ELR (cell line): ENCODE measurements at regions not wholly inside any gene's neighbourhood (a gene's known extent, or its start where the extent isn't known, plus 50 kb on each side); places are given as distances from the start of the nearest gene placed in this dataset.
"Not testable (repeated sequence)": the region's sequence is repeated elsewhere in the genome, so short reads cannot be mapped to it uniquely, and the experiment has no call there.

ENCODE experiments used
- DNase-seq: peaks from one replicate; pipeline ENCODE4 v3.0.0-alpha.2; 2015; ENCODE audit warnings: low read depth

- peak; percentile 45 for DNase-seq
These were observed 288.5 kb downstream of the ASMT start for GRCh38 chrX:1903236-1903935.

- no peak for DNase-seq
These were observed 289.9 kb downstream of the ASMT start for GRCh38 chrX:1904663-1905218.

DNA sequence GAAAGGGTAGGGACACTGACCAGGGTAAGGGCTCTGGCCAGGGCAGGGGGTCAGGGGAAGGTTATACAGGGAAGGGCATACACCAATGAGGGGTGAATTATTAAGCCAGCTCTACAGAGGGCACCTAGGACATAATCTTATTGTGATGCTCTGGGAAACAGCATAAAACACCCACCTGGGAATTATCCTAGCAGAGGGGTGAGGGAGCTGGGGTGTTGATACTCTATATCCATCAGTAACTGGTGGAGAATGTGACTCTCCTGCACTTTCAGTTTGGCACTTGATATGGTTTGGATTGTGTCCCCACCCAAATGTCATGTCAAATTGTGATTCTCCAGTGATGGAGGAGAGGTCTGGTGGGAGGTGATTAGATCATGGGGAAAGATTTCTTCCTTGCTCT, 291.2 kb downstream of the ASMT start:
- DNase-seq, result no peak

- DNase-seq, result not testable (repeated sequence)
These were observed 294.1 kb downstream of the ASMT start for GRCh38 chrX:1908996-1909395.

GRCh38 chrX:1909419-1910206, 294.8 kb downstream of the ASMT start:
- DNase-seq, result no peak

GRCh38 chrX:1910207-1910470, 295.3 kb downstream of the ASMT start:
- DNase-seq, result no peak

- no peak for DNase-seq
These were observed 296.7 kb downstream of the ASMT start for GRCh38 chrX:1911401-1912128.

DNA sequence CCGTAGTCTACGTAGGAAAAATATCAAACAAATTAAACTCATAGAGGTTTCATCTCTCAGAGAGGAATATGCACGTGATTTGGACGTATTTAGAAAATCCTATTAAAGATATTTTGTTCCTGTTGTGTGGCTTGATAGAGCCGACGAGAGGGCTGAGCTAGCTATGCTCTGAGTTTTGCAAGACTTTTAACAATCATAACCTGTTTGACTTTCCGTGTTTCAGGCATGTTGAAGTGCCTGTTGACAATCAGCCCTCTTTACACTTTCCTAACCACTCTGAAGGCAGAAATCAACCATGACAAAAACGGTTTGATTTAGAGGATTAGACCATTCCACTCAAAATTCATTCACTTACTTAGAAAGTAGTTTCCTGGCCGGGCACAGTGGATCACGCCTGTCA, 297.3 kb downstream of the ASMT start:
- no peak for DNase-seq

DNA sequence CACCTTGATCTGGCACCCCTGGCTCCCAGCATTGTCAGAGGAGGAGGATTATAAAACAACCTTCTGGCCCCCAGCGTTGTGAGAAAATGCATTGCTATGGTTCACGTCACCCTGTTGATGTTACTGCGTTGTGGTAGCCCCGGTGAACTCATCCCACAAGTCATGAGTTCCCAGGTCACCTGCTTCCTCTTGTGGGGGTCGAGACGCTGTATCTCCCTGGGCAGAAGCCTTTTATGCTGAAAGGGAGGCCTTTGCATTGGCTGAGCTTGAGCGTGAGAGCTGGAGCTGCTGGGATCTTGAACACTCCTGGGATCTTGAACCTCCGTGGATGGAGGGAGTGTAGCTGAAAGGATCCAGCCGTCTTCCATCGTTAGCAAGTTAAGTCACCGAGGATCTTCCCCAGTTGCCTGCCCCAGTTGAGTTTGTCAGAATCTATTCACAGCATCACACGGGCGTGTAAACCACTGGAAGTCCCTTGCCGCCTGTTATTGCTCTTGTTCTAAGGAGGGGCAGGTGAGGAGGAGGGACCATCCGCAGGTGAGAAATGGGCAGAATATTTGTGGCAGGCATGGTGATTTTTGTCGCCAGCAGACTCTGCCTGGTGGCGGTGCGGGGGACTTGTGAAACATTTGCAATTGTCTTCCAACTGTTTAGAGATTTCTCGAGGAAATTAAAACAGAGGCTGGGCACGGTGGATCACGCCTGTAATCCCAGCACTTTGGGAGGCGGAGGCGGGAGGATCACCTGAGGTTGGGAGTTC, 299.9 kb downstream of the ASMT start:
- DNase-seq, result no peak

GRCh38 chrX:1918780-1919179, 303.9 kb downstream of the ASMT start:
- DNase-seq, result no peak

DNA sequence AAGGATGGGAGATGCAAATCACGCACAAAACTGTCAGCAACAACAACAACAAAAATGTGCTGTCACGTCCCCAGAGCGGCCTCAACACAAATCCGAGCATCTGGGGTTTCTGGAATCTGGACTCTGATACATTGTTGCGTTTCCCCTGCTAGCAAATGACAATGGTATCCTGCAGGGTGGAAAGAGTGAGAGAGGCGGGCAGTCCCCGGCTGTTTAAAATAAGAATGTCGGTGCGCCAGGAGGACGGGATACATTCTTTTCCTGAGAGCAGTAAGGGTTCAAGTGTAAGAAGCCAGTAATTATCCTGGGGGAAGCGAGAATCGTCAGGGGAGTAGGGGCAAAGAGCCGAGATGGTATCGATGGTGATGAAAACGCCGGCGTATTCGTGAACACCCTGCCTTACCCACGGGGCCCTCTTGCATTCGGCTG, 310.2 kb downstream of the ASMT start:
- no peak for DNase-seq

GRCh38 chrX:1928805-1929204, 313.9 kb downstream of the ASMT start:
- no peak for DNase-seq

GRCh38 chrX:1932231-1932630, 317.4 kb downstream of the ASMT start:
- DNase-seq, result no peak

DNA sequence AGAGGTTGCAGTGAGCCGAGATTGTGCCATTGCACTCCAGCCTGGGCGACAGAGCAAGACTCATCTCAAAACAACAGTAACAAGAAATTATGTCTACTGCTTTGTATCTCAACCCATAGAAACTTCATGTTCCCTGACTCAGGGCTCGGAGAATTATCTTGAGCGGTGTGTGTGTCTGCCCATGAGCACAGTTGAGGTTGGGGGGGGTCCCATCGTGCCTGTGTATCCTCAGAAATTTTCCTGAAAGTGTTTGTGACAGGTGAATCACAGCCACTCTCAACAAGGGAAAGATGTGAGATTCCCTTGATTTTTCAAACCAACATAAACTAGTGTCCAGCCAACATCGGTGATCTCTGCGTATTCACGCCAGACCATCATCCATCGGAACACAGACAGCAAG, 319.1 kb downstream of the ASMT start:
- no peak for DNase-seq

- no peak for DNase-seq
These were observed 320.9 kb downstream of the ASMT start for GRCh38 chrX:1935805-1936204.

DNA sequence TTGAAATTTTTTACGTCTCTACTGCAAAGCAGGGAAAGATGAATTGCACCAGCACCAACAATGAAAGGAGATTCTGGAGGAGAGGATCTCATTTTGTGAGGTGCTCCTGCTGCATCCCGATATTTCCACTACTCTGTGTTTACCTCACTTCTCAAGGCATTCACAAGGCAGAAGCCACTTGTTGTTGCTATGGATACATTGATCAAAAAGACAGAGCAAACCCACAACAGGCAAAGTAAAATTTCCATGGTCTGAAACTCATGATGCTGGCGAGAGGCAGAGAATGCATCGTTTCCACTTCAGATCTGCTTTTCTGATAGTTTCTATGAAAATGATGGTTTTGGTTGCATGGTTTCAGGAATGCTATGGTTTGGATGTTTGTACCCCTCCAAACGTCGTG, 323.3 kb downstream of the ASMT start:
- no peak for DNase-seq

DNA sequence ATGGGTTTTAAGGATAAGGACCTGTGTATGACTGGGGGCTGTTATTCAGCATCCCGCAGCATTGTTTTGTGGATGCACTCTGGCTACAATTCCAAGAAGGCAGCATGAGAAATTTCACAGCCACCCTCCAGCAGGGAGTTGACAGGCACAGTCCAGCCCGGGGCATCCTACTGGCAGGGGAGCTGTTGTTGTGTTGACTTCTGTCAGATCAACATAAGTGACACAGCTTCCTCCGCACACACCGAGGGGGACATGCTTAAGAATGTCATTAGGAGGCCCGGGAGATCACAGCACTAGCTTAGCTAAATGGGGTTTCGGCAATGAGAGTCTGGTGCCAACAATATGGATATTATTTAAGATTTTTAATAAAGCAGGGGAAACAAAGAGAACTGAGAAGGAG, 326.5 kb downstream of the ASMT start:
- no peak for DNase-seq

DNA sequence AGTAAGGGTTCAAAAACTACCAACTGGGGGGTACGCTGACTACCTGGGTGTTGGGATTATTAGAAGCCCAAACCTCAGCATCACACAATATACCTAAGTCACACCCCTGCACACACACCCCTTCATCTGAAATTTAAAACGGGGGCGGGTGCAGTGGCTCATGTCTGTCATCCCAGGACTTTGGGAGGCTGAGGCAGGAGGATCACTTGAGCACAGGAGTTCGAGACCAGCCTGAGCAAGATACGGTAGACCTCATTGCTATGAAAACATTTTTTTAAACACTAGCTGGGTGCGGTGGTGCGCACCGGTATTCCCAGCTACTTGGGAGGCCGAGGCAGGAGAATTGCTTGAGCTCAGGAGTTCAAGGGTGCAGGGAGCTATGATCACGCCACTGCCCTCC, 331.0 kb downstream of the ASMT start:
- no peak for DNase-seq

GRCh38 chrX:1946974-1947373, 332.1 kb downstream of the ASMT start:
- no peak for DNase-seq
